IMR-90 (cell line): ENCODE measurements at regions not wholly inside any gene's neighbourhood (a gene's known extent, or its start where the extent isn't known, plus 50 kb on each side); places are given as distances from the start of the nearest gene placed in this dataset.

Experiments
- ATAC-seq: fragments of 200-7000 bp; cut with Tn5 transposase; 2 replicates; pipeline ENCODE4 v1.9.1; 2020; ENCODE audit warnings: low read depth, mild to moderate bottlenecking, moderate library complexity
- BruUV-seq: library from RNA; stranded (reverse); fragments of 400-500 nt; replicated peaks from 2 replicates; lab custom pipeline; 2021; lab: Mats Ljungman, UMichigan
- CTCF ChIA-PET: fragments of 300-600 bp; formaldehyde crosslinking; extraction: SDS; loops from one replicate; lab custom pipeline; 2021; ENCODE audit warnings: antibody characterized with exemption; lab: Yijun Ruan, JAX
- POLR2A ChIA-PET: fragments of 300-600 bp; sonication (Branson Sonifier 250); formaldehyde crosslinking; loops from one replicate; lab custom pipeline; 2022; ENCODE audit warnings: antibody characterized with exemption; ENCODE audit not compliant: unreplicated experiment; lab: Charles Lee
- DNase-seq: peaks from one replicate; pipeline ENCODE4 v3.0.0; 2013
- H2AFZ ChIP-seq: replicated peaks from 2 replicates; pipeline ENCODE3; 2013; ENCODE audit warnings: low read length, mild to moderate bottlenecking; ENCODE audit not compliant: poor library complexity
- H2AK5ac ChIP-seq: 2 replicates; pipeline ENCODE4 v1.6.1; 2013; ENCODE audit warnings: low read depth, low read length, inconsistent platforms
- H2AK9ac ChIP-seq: replicated peaks from 2 replicates; pipeline ENCODE3; 2013; ENCODE audit warnings: mild to moderate bottlenecking, low read depth, low read length, moderate library complexity; ENCODE audit not compliant: poor library complexity
- H2BK120ac ChIP-seq: 2 replicates; pipeline ENCODE4 v1.6.1; 2013; ENCODE audit warnings: low read depth, low read length, inconsistent platforms
- H2BK15ac ChIP-seq: 3 replicates; pipeline ENCODE4 v1.6.1; 2013; ENCODE audit warnings: low read depth, low read length, inconsistent platforms
- H2BK20ac ChIP-seq: 2 replicates; pipeline ENCODE4 v1.6.1; 2013; ENCODE audit warnings: low read depth, mild to moderate bottlenecking, inconsistent platforms, low read length, moderate library complexity
- H2BK5ac ChIP-seq: 2 replicates; pipeline ENCODE4 v1.6.1; 2013; ENCODE audit warnings: mild to moderate bottlenecking, low read depth, low read length, inconsistent platforms; ENCODE audit not compliant: poor library complexity, severe bottlenecking
- H3K14ac ChIP-seq: replicated peaks from 2 replicates; pipeline ENCODE4 v1.6.1; 2013; ENCODE audit warnings: low read depth, low read length, inconsistent platforms
- H3K18ac ChIP-seq: 2 replicates; pipeline ENCODE4 v1.6.1; 2013; ENCODE audit warnings: low read depth, low read length, control low read depth
- H3K23ac ChIP-seq: 2 replicates; pipeline ENCODE4 v1.6.1; 2013; ENCODE audit warnings: low read depth, low read length, inconsistent platforms
- H3K27ac ChIP-seq: 2 replicates; pipeline ENCODE4 v1.5.1; 2013; ENCODE audit warnings: mild to moderate bottlenecking, control low read depth, low read length; ENCODE audit not compliant: insufficient read depth
- H3K27me3 ChIP-seq: 2 replicates; pipeline ENCODE4 v1.6.1; 2013; ENCODE audit warnings: low read length; ENCODE audit not compliant: control insufficient read depth, insufficient read depth
- H3K36me3 ChIP-seq: 2 replicates; pipeline ENCODE4 v1.6.1; 2013; ENCODE audit warnings: low read length, mixed read lengths; ENCODE audit not compliant: control insufficient read depth, insufficient read depth
- H3K4ac ChIP-seq: 2 replicates; pipeline ENCODE4 v1.6.1; 2013; ENCODE audit warnings: low read depth, low read length, inconsistent platforms
- H3K4me1 ChIP-seq: 2 replicates; pipeline ENCODE4 v1.6.1; 2013; ENCODE audit warnings: low read length, mixed read lengths; ENCODE audit not compliant: control insufficient read depth, insufficient read depth
- H3K4me2 ChIP-seq: 2 replicates; pipeline ENCODE4 v1.6.1; 2013; ENCODE audit warnings: low read depth, mild to moderate bottlenecking, control low read depth, low read length, moderate library complexity
- H3K4me3 ChIP-seq: 2 replicates; pipeline ENCODE4 v1.5.1; 2013; ENCODE audit warnings: low read depth, mild to moderate bottlenecking, control low read depth, low read length, moderate library complexity; ENCODE audit not compliant: insufficient read depth
- H3K56ac ChIP-seq: 2 replicates; pipeline ENCODE4 v1.6.1; 2013; ENCODE audit warnings: low read length, inconsistent platforms; ENCODE audit not compliant: insufficient read depth; ENCODE audit errors: extremely low read depth
- H3K79me1 ChIP-seq, 2 experiments: 2 replicates each; pipeline ENCODE4 v1.6.1; 2013; ENCODE audit warnings: low read length in 2 of 2, inconsistent platforms in 1 of 2, low read depth in 1 of 2
- H3K9ac ChIP-seq: 2 replicates; pipeline ENCODE4 v1.6.1; 2013; ENCODE audit warnings: low read depth, low read length, control low read depth
- H3K9me1 ChIP-seq: 2 replicates; pipeline ENCODE4 v1.6.1; 2013; ENCODE audit warnings: low read length, inconsistent platforms; ENCODE audit not compliant: insufficient read depth
- H3K9me3 ChIP-seq: 2 replicates; pipeline ENCODE4 v1.6.1; 2013; ENCODE audit warnings: low read length; ENCODE audit not compliant: control insufficient read depth, insufficient read depth
- H4K20me1 ChIP-seq: 2 replicates; pipeline ENCODE4 v1.6.1; 2013; ENCODE audit warnings: low read length, inconsistent platforms; ENCODE audit not compliant: insufficient read depth
- H4K5ac ChIP-seq: 2 replicates; pipeline ENCODE4 v1.6.1; 2013; ENCODE audit warnings: mild to moderate bottlenecking, low read depth, low read length, control low read depth
- H4K8ac ChIP-seq, 2 experiments: 2 replicates each; pipeline ENCODE4 v1.6.1; 2013; ENCODE audit warnings: low read depth in 2 of 2, low read length in 2 of 2, control low read depth in 1 of 2, inconsistent platforms in 1 of 2
- H4K91ac ChIP-seq: 2 replicates; pipeline ENCODE4 v1.6.1; 2013; ENCODE audit warnings: low read depth, low read length, inconsistent platforms; ENCODE audit not compliant: insufficient read depth
- CEBPB ChIP-seq: IDR thresholded peaks from 2 replicates; pipeline ENCODE4 v1.6.1; 2012; ENCODE audit warnings: low read depth, low read length, improper control_type of control experiment
- FOS ChIP-seq: fragments of 150-350 bp; IDR thresholded peaks from 2 replicates; pipeline ENCODE4 v1.6.1; 2016; ENCODE audit warnings: low read depth, low read length
- MAZ ChIP-seq: IDR thresholded peaks from 2 replicates; pipeline ENCODE4 v1.6.1; 2012; ENCODE audit warnings: low read depth, mild to moderate bottlenecking, low read length, improper control_type of control experiment, moderate library complexity, borderline replicate concordance
- WGBS, 2 experiments: methylation state at CpG; one replicate each; pipeline versions ENCODE4 v1.1.5 to v1.1.7; 2013; ENCODE audit warnings: missing lambda C conversion rate in 2 of 2; ENCODE audit not compliant: insufficient read length in 1 of 2; ENCODE audit errors: extremely low coverage in 2 of 2; 5-methylcytosine and 5-hydroxymethylcytosine counted together
- dilution Hi-C: fragments of 300-500 bp; cut with HindIII; formaldehyde crosslinking; loops from one replicate; pipeline ENCODE4 v1.14.3; 2018; ENCODE audit warnings: low sequenced_read_pairs; ENCODE audit not compliant: unreplicated experiment
- in situ Hi-C: fragments of 300-500 bp; cut with MboI; formaldehyde crosslinking; loops from 3 replicates; pipeline ENCODE4 v1.14.3; 2019; ENCODE audit warnings: low sequenced_read_pairs, inconsistent platforms, mixed read lengths
- intact Hi-C: fragments of 100-400 bp; cut with micrococcal nuclease; formaldehyde crosslinking; loops from 2 replicates; pipeline ENCODE4 v1.10.0; 2022
- TF ChIP-seq, protein P1 (sequence below): conservative IDR thresholded peaks from 2 replicates; pipeline ENCODE4 v1.5.1; 2012; ENCODE audit warnings: mild to moderate bottlenecking, low read depth, low read length, improper control_type of control experiment

DNA sequence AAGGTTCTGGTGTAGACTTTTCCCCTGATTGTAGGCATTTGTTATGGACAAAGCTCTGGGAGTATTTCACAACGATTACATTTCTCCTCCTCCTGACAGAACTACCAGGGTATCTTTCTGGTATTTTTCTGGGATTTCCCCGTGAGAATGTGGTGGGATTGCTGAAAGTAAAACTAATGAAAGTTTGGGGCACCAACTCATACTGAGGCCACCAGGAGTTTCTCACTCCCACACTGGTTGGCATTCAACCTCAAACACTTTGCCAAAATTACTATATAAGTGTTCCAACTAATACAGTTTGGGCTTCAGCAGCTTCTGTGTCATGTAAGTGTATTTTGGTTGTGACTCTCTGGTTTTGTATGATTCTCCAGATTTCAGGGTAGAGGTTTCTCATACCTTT, 855.1 kb downstream of the GLUD2 start:
- Histone ChIP-seq H3K27me3 (no peaks in the 10 kb centered on the region), H3K79me1 (no peaks in the 10 kb centered on the region), H4K5ac (no peak overlapping the region), H3K9ac (no peak overlapping the region), H2AFZ (no peak overlapping the region), H2BK120ac (no peak overlapping the region), H3K18ac (no peak overlapping the region), H2BK20ac (no peak overlapping the region), H3K4ac (no peak overlapping the region), H3K4me1 (no peaks in the 10 kb centered on the region), H3K27ac (no peak overlapping the region), H3K4me3 (no peak overlapping the region), H4K20me1 (no peaks in the 10 kb centered on the region), H2BK5ac (no peak overlapping the region), H3K9me3 (peaks cover 2% of the 10 kb centered on the region; the same call in 1 of the 2 replicates), H2AK5ac (no peak overlapping the region), H3K4me2 (no peak overlapping the region), H3K36me3 (no peaks in the 10 kb centered on the region), H4K91ac (no peak overlapping the region), H3K56ac (no peak overlapping the region), H2BK15ac (no peak overlapping the region), H3K9me1 (no peaks in the 10 kb centered on the region), H3K14ac (no peak overlapping the region), H4K8ac (no peak overlapping the region), H3K23ac (no peak overlapping the region), H2AK9ac (no peak overlapping the region)
- dilution Hi-C loops (no loop called here), intact Hi-C loops (no loop called here), in situ Hi-C loops (no loop called here)
- ChIA-PET POLR2A (no interaction called here), CTCF (no interaction called here)
- no peak for ATAC-seq
- TF ChIP-seq, protein P1, sequence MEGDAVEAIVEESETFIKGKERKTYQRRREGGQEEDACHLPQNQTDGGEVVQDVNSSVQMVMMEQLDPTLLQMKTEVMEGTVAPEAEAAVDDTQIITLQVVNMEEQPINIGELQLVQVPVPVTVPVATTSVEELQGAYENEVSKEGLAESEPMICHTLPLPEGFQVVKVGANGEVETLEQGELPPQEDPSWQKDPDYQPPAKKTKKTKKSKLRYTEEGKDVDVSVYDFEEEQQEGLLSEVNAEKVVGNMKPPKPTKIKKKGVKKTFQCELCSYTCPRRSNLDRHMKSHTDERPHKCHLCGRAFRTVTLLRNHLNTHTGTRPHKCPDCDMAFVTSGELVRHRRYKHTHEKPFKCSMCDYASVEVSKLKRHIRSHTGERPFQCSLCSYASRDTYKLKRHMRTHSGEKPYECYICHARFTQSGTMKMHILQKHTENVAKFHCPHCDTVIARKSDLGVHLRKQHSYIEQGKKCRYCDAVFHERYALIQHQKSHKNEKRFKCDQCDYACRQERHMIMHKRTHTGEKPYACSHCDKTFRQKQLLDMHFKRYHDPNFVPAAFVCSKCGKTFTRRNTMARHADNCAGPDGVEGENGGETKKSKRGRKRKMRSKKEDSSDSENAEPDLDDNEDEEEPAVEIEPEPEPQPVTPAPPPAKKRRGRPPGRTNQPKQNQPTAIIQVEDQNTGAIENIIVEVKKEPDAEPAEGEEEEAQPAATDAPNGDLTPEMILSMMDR, result no peak
- TF ChIP-seq MAZ (no peak), FOS (no peak), CEBPB (no peak)
- no TSS peak for BruUV-seq
- DNase-seq, result no peak
- no CpG with 5 or more reads among the region's 2 CpGs for WGBS, 2 experiments
